ENCODE measurements at regions not wholly inside any gene's neighbourhood (a gene's known extent, or its start where the extent isn't known, plus 50 kb on each side); places are given as distances from the start of the nearest gene placed in this dataset.
"Not testable (repeated sequence)": the region's sequence is repeated elsewhere in the genome, so short reads cannot be mapped to it uniquely, and the experiment has no call there.

GRCh38 chr16:18131587-18131986 lies 204.9 kb downstream of the NPIPA8 start:
- intact Hi-C loops (cut with DNase I); H3K4me1 ChIP-seq; DNase-seq (ENCODE audit: low spot score in 2 of 2); H3K9me3 ChIP-seq; H3K4me3 ChIP-seq; H3K27me3 ChIP-seq; H3K36me3 ChIP-seq; H3K27ac ChIP-seq: not testable (repeated sequence)
- TF ChIP-seq, protein P1, sequence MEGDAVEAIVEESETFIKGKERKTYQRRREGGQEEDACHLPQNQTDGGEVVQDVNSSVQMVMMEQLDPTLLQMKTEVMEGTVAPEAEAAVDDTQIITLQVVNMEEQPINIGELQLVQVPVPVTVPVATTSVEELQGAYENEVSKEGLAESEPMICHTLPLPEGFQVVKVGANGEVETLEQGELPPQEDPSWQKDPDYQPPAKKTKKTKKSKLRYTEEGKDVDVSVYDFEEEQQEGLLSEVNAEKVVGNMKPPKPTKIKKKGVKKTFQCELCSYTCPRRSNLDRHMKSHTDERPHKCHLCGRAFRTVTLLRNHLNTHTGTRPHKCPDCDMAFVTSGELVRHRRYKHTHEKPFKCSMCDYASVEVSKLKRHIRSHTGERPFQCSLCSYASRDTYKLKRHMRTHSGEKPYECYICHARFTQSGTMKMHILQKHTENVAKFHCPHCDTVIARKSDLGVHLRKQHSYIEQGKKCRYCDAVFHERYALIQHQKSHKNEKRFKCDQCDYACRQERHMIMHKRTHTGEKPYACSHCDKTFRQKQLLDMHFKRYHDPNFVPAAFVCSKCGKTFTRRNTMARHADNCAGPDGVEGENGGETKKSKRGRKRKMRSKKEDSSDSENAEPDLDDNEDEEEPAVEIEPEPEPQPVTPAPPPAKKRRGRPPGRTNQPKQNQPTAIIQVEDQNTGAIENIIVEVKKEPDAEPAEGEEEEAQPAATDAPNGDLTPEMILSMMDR (IDR thresholded peaks at IDR 0.05) = peak in 2 of 3 experiments; percentile 17 to 41

DNA sequence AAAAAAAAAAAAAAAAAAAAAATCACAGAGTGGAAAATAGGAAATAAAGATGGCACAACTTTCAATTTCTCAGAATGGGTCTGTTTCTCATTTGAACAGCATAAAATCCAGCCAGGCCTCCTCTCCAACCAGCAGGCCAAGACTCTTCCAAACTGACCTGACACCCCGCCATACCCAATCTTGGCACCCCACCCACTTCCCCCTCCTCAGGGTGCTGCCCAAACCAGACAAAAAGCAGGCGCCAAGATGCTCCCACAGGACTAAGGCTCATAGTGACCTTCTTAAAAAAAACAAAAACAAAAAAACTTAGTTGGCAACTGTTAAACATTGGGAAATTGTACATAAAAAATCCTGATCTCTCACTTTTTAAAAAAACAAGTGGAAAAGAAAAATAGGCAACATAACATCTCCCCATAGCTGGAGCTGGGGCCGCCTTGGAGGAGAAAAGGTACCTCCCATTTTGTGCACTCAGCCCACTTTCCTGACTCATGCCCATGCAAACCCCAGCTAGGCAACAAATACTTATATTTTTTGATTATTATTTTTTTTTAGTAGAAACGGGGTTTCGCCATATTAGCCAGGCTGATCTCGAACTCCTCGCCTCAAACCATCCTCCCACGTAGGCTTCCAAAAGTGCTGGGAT lies 205.9 kb downstream of the NPIPA8 start:
- H3K27me3 ChIP-seq; DNase-seq (ENCODE audit: low spot score in 2 of 2); H3K4me1 ChIP-seq; intact Hi-C loops (cut with DNase I); H3K4me3 ChIP-seq; H3K9me3 ChIP-seq; H3K36me3 ChIP-seq; H3K27ac ChIP-seq: not testable (repeated sequence)

DNA sequence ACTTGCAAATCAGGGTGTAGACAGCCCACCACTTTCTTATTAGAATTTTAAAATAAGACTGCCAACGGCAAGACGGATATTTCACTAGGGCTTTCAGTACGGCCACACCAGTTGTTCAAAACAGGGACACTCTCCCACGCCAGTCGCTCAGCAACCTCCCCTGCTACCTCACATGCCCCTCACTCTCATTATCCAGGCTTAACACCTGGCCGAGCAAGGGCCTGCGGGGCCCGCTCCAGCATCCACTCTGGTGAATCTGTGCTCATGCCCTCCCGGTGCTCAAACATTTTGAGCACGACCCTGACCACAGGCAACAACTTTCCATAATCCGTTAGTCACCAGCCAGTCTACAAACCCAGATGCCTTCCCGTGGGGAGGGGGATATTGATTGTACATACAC lies 209.5 kb downstream of the NPIPA8 start:
- H3K4me3 ChIP-seq; H3K27ac ChIP-seq; H3K4me1 ChIP-seq; DNase-seq (ENCODE audit: low spot score in 2 of 2); intact Hi-C loops (cut with DNase I); H3K36me3 ChIP-seq; H3K27me3 ChIP-seq; H3K9me3 ChIP-seq: not testable (repeated sequence)

GRCh38 chr16:18119092-18119491 lies 217.4 kb downstream of the NPIPA8 start:
- H3K4me1 ChIP-seq; intact Hi-C loops (cut with DNase I); H3K27me3 ChIP-seq; DNase-seq (ENCODE audit: low spot score in 2 of 2); H3K9me3 ChIP-seq; H3K27ac ChIP-seq; H3K36me3 ChIP-seq; H3K4me3 ChIP-seq: not testable (repeated sequence)

- H3K36me3 ChIP-seq; H3K27ac ChIP-seq; H3K9me3 ChIP-seq; DNase-seq (ENCODE audit: low spot score in 2 of 2); H3K4me1 ChIP-seq; H3K4me3 ChIP-seq; H3K27me3 ChIP-seq; intact Hi-C loops (cut with DNase I): not testable (repeated sequence)
These were observed 217.9 kb downstream of the NPIPA8 start for GRCh38 chr16:18118684-18119083.

DNA sequence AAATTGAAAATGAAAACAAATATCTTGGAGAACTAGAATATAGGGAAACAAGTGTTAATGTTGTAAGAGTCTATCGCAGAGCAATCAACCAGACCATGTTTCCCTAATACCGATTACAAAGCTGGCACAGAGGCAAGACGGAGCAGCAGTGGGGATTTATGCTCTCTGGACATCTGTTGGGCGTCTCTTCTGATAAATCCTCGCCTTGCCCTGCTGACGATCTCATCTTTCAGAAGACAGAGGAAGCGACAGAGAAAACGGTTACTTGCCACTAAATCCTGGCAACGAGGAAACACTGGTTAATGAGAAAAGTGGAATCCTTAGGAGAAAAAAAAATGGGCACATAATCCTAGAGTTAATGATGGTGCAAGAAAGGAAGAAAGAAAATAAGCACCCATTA lies 218.5 kb downstream of the NPIPA8 start:
- H3K36me3 ChIP-seq; H3K27me3 ChIP-seq; H3K4me3 ChIP-seq; DNase-seq (ENCODE audit: low spot score in 2 of 2); intact Hi-C loops (cut with DNase I); H3K9me3 ChIP-seq; H3K27ac ChIP-seq; H3K4me1 ChIP-seq: not testable (repeated sequence)

DNA sequence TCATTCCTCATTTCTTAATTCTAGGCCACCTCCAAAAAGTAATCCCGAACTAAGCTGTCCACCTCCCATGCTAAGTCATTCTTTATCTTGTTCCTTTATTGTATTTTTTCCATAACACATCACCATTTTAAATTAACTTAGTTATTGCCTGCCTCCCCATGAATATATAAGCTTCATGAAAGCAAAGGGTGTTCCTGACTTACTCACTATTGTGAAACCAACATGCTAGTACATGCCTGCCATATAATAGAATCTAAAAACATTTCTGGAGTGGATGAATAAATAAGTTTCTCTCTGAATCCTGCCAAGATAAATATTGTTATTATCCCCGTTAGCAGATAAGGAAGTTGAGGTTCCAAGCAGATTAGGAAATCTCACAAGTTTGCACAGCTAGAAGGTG lies 232.1 kb downstream of the NPIPA8 start:
- H3K4me1 ChIP-seq; intact Hi-C loops (cut with DNase I); DNase-seq (ENCODE audit: low spot score in 2 of 2); H3K9me3 ChIP-seq; H3K27ac ChIP-seq; H3K4me3 ChIP-seq; H3K27me3 ChIP-seq; H3K36me3 ChIP-seq: not testable (repeated sequence)

- H3K4me1 ChIP-seq; intact Hi-C loops (cut with DNase I); H3K9me3 ChIP-seq; H3K4me3 ChIP-seq; H3K27ac ChIP-seq; DNase-seq (ENCODE audit: low spot score in 2 of 2); H3K36me3 ChIP-seq; H3K27me3 ChIP-seq: not testable (repeated sequence)
These were observed 235.5 kb downstream of the NPIPA8 start for GRCh38 chr16:18101077-18101476.

- H3K9me3 ChIP-seq; DNase-seq (ENCODE audit: low spot score in 2 of 2); intact Hi-C loops (cut with DNase I); H3K27ac ChIP-seq; H3K27me3 ChIP-seq; H3K36me3 ChIP-seq; H3K4me3 ChIP-seq; H3K4me1 ChIP-seq: not testable (repeated sequence)
These were observed 243.9 kb downstream of the NPIPA8 start for GRCh38 chr16:18092605-18093004.

- H3K36me3 ChIP-seq; intact Hi-C loops (cut with DNase I); H3K4me1 ChIP-seq; H3K27ac ChIP-seq; H3K27me3 ChIP-seq; H3K9me3 ChIP-seq; H3K4me3 ChIP-seq; DNase-seq (ENCODE audit: low spot score in 2 of 2): not testable (repeated sequence)
These were observed 255.7 kb downstream of the NPIPA8 start for GRCh38 chr16:18080658-18081363.

DNA sequence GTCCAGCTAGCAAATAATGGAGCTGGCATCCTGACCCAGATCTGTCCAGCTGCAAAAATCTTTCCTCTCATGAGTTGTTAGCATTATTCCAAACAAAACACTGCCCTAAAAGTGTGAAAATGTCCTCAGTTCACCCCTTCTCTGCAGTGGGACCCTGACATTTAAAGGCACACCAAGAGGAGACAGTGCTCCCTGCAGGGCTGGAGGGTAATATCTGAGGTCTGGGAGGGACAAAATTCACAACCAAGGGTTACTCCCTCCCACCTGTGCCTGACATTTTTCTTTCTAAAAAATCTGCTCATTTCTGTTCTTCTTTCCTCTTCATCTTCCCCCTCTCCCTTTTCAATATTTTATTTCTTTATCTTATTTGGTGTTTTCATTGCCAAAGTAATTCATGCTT lies 258.6 kb downstream of the NPIPA8 start:
- DNase-seq (ENCODE audit: low spot score in 2 of 2); H3K4me3 ChIP-seq; H3K27me3 ChIP-seq; H3K36me3 ChIP-seq; H3K9me3 ChIP-seq; H3K27ac ChIP-seq; H3K4me1 ChIP-seq; intact Hi-C loops (cut with DNase I): not testable (repeated sequence)
